Omental fat pad (tissue), 3 donors: ENCODE measurements at regions not wholly inside any gene's neighbourhood (a gene's known extent, or its start where the extent isn't known, plus 50 kb on each side); places are given as distances from the start of the nearest gene placed in this dataset.

Source experiments
- ATAC-seq: fragments of 150-250 bp; one replicate; pipeline ENCODE4 v1.9.1; 2016; ENCODE audit warnings: mild to moderate bottlenecking, moderate library complexity; ENCODE audit not compliant: low FRiP score
- DNase-seq: peaks from one replicate; pipeline ENCODE4 v3.0.0-alpha.2; 2019; ENCODE audit warnings: low spot score
- TF ChIP-seq, protein P1 (sequence below), 3 donors: fragments of 450-650 bp; IDR thresholded peaks; one replicate each; pipeline ENCODE4 v1.5.1; 2016 to 2017; ENCODE audit warnings: antibody characterized with exemption in 3 of 3, mild to moderate bottlenecking in 3 of 3, moderate library complexity in 2 of 3

DNA sequence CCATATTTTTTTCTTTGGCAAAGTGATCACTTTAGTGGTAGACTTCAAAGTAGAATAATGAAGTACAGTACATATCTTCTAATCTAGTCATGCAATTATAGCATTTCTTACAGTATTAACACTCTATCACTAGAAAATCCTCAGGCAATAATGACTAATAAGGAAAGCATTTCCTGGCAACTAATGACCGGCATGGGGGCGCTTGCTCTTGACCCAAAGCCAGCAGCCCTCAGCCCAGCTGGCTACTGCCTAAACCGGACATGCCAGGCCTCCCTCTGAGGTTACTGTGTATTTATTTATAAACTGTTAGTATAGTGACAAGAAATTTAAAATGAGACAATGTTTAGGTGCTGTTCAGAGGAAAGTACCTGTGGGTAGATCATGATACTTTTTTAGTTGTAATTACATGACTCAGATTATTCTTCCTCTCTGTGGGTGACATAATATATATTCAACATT lies 633.8 kb downstream of the PTPRC start:
- ATAC-seq: peak; percentile 59
- no peak for DNase-seq
- TF ChIP-seq, protein P1, sequence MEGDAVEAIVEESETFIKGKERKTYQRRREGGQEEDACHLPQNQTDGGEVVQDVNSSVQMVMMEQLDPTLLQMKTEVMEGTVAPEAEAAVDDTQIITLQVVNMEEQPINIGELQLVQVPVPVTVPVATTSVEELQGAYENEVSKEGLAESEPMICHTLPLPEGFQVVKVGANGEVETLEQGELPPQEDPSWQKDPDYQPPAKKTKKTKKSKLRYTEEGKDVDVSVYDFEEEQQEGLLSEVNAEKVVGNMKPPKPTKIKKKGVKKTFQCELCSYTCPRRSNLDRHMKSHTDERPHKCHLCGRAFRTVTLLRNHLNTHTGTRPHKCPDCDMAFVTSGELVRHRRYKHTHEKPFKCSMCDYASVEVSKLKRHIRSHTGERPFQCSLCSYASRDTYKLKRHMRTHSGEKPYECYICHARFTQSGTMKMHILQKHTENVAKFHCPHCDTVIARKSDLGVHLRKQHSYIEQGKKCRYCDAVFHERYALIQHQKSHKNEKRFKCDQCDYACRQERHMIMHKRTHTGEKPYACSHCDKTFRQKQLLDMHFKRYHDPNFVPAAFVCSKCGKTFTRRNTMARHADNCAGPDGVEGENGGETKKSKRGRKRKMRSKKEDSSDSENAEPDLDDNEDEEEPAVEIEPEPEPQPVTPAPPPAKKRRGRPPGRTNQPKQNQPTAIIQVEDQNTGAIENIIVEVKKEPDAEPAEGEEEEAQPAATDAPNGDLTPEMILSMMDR (IDR thresholded peaks at IDR 0.05): no peak

DNA sequence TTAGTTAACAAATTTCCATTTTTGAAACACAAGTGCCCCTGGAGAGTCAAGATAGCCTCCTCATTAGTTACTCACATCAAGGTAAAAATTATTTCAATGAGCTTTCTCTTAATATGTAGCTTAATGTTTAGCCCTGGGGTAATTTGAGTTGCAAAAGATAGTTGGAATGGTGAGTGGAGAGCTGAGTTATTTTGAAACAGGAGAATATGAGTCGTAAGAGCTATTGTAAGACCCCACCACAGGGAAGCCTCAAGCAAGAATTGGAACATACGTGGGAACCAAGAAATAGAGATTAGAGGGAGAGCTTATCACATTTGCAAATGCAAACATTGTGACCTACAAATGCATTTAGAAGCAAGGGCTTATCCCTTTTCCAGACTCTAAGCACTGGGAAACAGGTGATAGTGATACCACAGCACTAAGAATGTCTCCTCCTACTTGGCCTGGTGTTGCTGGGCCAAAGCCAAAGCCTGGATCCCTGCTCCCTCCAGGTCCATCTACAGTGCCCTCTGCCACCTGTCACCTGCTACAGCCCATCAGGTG lies 635.1 kb downstream of the PTPRC start:
- no peak for ATAC-seq

DNA sequence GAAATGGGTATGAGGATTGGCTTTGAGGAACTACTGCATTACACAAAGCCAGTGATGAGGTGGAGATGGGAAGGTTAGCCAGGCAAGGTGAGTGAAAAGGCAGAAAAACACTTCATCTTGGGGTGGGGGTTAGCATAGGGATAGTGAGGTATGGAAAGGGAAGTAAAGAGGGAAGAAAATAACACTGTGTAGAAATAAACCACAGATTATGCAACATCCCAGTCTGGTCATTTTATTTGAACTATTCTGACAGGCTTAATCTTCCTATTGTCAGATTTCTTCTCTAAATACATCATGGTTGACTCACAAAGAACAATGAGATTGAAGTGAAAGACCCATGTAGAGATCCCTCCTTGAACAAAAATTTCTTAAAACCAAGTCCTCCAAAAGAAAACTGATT lies 640.2 kb downstream of the PTPRC start:
- TF ChIP-seq, protein P1 (IDR thresholded peaks at IDR 0.05): no peak
- DNase-seq: no peak

More for the DNA sequence above, 635.1 kb downstream of the PTPRC start:
- TF ChIP-seq, protein P1 (IDR thresholded peaks at IDR 0.05): no peak
- no peak for DNase-seq

DNA sequence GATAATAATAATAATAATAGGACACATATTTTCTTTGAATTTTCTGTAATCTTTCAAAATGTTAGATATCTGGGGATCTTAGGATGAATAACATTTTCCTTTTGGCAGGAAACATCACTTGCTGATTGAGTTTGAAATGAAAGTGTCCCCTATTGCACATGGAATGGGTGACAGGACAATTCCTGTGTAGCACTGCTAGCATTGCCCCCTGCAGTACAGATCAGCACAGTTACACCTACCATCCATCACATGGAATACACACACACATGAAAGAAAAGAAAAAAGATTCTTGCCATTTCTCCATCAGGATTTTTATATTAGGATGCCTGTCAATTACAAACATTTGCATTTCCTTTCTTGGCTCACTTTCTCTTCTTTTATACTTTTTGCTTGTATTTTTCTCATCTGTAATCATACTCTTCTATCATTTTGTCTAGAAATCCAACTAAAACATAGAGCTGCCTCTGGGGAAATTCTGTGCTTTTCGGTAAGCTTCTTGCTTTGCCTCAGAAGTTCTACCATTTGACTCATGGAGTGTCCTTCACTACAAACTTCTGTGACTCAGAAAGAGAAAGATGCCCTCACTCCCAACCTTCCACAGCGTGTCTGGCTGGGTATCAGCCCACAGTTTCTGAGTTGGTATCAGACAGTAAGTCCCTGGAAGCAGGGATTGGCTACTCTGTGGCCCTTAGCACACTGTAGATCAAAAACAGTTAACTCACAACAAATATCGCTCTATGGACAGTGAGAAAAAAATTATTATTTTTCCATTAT lies 641.2 kb downstream of the PTPRC start:
- TF ChIP-seq, protein P1 (IDR thresholded peaks at IDR 0.05): no peak
- no peak for DNase-seq
- ATAC-seq: no peak

More for the DNA sequence above, 640.2 kb downstream of the PTPRC start:
- no peak for ATAC-seq

DNA sequence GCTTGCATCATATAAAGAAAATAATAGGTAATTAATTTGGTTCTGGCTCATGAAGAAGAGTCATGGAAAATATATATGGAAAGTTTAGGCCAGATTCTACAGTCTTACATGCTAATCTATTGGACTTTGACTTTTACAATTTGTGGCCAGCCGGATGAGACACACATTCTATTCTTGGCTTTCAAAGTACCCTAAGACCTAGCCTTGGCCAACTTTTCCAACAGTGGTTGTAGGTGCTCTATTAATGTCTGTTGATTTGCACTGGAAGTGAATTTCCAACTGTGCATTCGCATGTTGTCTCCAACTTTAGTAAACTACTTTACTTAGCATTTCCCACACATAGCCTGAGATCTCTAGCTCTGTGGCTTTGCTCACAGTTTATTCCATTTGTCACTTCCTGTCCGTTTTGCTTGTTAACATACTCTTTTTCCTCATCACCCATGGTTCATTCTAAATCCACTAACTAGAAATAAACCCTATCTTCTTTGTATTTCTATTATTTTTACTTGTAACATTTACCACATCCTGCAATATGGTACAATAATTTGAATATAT lies 644.0 kb downstream of the PTPRC start:
- TF ChIP-seq, protein P1 (IDR thresholded peaks at IDR 0.05): no peak
- ATAC-seq (no peak), DNase-seq (no peak)

DNA sequence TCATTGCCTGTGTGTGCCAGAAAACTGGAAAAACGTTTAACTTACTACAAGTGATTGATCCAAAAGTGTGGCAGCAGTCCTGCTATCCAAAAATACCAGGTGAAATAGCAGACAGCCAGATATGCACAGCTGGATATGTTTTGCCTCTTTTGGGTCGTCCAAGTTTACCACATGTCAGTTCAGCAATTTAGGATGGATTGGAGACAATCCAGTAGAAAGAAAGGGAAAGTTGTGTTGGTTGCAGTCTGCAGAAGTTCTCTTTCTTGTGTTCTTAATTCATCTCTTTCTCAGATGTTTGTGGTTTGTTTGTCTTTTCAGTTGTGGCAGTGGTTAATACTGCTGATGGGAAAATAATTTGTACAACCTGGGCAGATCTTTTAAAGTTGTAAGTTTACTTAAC lies 645.0 kb downstream of the PTPRC start:
- TF ChIP-seq, protein P1 (IDR thresholded peaks at IDR 0.05): no peak
- DNase-seq (no peak), ATAC-seq (no peak)
